ENCODE measurements at regions not wholly inside any gene's neighbourhood (a gene's known extent, or its start where the extent isn't known, plus 50 kb on each side); places are given as distances from the start of the nearest gene placed in this dataset.

DNA sequence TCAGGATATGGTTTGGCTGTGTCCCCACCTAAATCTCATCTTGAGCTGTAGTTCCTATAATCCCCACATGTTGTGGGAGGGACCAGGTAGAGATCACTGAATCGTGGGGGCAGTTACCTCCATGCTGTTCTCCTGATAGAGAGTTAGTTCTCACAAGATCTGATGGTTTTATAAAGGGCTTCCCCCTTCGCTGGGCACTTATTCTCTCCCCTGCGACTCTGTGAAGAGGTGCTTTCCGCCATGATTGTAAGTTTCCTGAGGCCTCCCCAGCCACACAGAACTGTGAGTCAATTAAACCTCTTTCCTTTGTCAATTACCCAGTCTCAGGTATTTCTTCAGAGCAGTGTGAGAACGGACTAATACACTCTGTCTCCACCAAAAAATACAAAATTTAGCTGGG, 291.9 kb downstream of the BCOR start:
- Histone ChIP-seq H3K4me1 (ENCODE audit: control insufficient read depth, low read depth, low read length) (no peaks in the 10 kb centered on the region), H3K4me2 (ENCODE audit: low read length) (no peak overlapping the region), H2BK120ac (ENCODE audit: low read depth, low read length) (no peak overlapping the region), H3K79me1 (ENCODE audit: low read length) (no peaks in the 10 kb centered on the region), H3K36me3 (ENCODE audit: control insufficient read depth, insufficient read depth, low read length) (no peaks in the 10 kb centered on the region), H3K27me3 (ENCODE audit: insufficient read depth, low read length, poor library complexity) (no peaks in the 10 kb centered on the region), H4K5ac (ENCODE audit: low read length) (no peak overlapping the region), H2BK15ac (replicated peaks; ENCODE audit: low read depth) (no peak overlapping the region), H3K56ac (ENCODE audit: low read length) (no peak overlapping the region), H3K18ac (ENCODE audit: low read length) (no peak overlapping the region), H3K4ac (ENCODE audit: low read depth, low read length) (no peak overlapping the region), H3K23ac (ENCODE audit: low read length) (no peak overlapping the region), H3K9ac (ENCODE audit: low read length) (no peak overlapping the region), H2AK5ac (ENCODE audit: low read length) (no peak overlapping the region), H4K8ac (ENCODE audit: low read depth, low read length) (no peak overlapping the region), H2BK5ac (ENCODE audit: low read length) (no peak overlapping the region), H3K4me3 (ENCODE audit: low read length) (no peak overlapping the region), H3K27ac (ENCODE audit: low read depth, low read length) (no peak overlapping the region), H3K79me2 (ENCODE audit: control insufficient read depth, insufficient read depth, low read length) (no peaks in the 10 kb centered on the region)
- WGBS (ENCODE audit: extremely low coverage, insufficient coverage, low lambda C conversion rate), result no CpG with 5 or more reads among the region's 5 CpGs
- no peak for DNase-seq

DNA sequence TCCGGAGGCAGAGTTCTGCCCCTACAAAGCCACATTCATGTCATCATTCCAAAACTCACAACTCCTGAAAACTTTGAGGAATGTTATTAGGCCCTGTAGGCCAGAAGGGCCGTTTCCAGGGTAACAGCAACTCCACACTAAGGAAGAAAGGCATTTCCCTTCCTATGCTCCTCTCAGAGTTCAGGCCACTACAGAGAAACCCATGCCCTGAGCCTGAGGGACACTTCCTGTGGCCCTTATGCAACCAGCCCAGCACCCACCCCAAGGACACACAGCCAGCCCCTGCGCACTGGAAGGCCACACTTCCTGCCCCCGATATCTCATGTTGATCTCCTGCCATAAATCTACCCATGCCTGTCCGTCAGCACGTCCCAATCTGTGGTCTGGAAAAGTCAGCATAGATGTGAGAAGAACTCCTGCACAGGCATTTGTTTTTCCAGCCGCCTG, 289.3 kb downstream of the BCOR start:
- no peaks in the 10 kb centered on the region for H3K27me3 ChIP-seq (ENCODE audit: insufficient read depth, low read length, poor library complexity)
- peak overlapping the region; percentile 64 for H3K4ac ChIP-seq (ENCODE audit: low read depth, low read length)
- H3K56ac ChIP-seq (ENCODE audit: low read length), result peak overlapping the region; percentile 49
- H3K4me1 ChIP-seq (ENCODE audit: control insufficient read depth, low read depth, low read length), result no peaks in the 10 kb centered on the region
- no peak overlapping the region for H3K4me2 ChIP-seq (ENCODE audit: low read length)
- no peaks in the 10 kb centered on the region for H3K36me3 ChIP-seq (ENCODE audit: control insufficient read depth, insufficient read depth, low read length)
- H4K8ac ChIP-seq (ENCODE audit: low read depth, low read length), result no peak overlapping the region
- H3K27ac ChIP-seq (ENCODE audit: low read depth, low read length), result no peak overlapping the region
- H3K18ac ChIP-seq (ENCODE audit: low read length), result peak overlapping the region; percentile 53
- H3K23ac ChIP-seq (ENCODE audit: low read length), result no peak overlapping the region
- peak; percentile 85 for DNase-seq
- no peak overlapping the region for H2BK120ac ChIP-seq (ENCODE audit: low read depth, low read length)
- H2BK15ac ChIP-seq (replicated peaks; ENCODE audit: low read depth), result no peak overlapping the region
- H3K79me2 ChIP-seq (ENCODE audit: control insufficient read depth, insufficient read depth, low read length), result no peaks in the 10 kb centered on the region
- H3K4me3 ChIP-seq (ENCODE audit: low read length), result no peak overlapping the region
- H4K5ac ChIP-seq (ENCODE audit: low read length), result no peak overlapping the region
- H3K9ac ChIP-seq (ENCODE audit: low read length), result no peak overlapping the region
- no CpG with 5 or more reads among the region's 7 CpGs for WGBS (ENCODE audit: extremely low coverage, insufficient coverage, low lambda C conversion rate)
- H2BK5ac ChIP-seq (ENCODE audit: low read length), result no peak overlapping the region
- H3K79me1 ChIP-seq (ENCODE audit: low read length), result no peaks in the 10 kb centered on the region
- no peak overlapping the region for H2AK5ac ChIP-seq (ENCODE audit: low read length)

DNA sequence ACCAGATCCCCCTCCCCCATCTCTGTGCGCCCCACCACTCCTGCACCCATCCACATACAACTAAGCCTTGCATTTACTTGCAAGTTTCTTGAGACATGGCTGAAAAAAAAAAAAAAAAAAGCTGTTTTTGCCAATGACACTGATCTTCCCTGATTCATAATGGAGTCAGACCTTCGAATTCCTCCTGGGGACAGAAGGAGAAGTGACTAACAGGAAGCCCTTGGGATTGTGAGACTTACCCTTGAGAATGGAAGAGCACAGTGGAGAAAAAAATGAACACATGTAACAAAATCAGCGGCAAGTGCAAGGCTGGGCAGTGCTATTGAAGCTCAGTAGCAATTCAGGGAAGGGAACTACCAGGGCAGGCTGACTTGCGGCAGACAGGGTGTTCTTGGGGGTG, 288.4 kb downstream of the BCOR start:
- Histone ChIP-seq H3K18ac (ENCODE audit: low read length) (peak overlapping the region; percentile 53), H3K9ac (ENCODE audit: low read length) (no peak overlapping the region), H2BK120ac (ENCODE audit: low read depth, low read length) (no peak overlapping the region), H3K79me1 (ENCODE audit: low read length) (no peaks in the 10 kb centered on the region), H3K27ac (ENCODE audit: low read depth, low read length) (no peak overlapping the region), H3K4me1 (ENCODE audit: control insufficient read depth, low read depth, low read length) (no peaks in the 10 kb centered on the region), H2AK5ac (ENCODE audit: low read length) (no peak overlapping the region), H3K4me3 (ENCODE audit: low read length) (no peak overlapping the region), H4K5ac (ENCODE audit: low read length) (no peak overlapping the region), H2BK15ac (replicated peaks; ENCODE audit: low read depth) (no peak overlapping the region), H3K56ac (ENCODE audit: low read length) (peak overlapping the region; percentile 15), H3K79me2 (ENCODE audit: control insufficient read depth, insufficient read depth, low read length) (no peaks in the 10 kb centered on the region), H3K23ac (ENCODE audit: low read length) (no peak overlapping the region), H2BK5ac (ENCODE audit: low read length) (no peak overlapping the region), H3K27me3 (ENCODE audit: insufficient read depth, low read length, poor library complexity) (no peaks in the 10 kb centered on the region), H3K36me3 (ENCODE audit: control insufficient read depth, insufficient read depth, low read length) (no peaks in the 10 kb centered on the region), H3K4ac (ENCODE audit: low read depth, low read length) (peak overlapping the region; percentile 64), H4K8ac (ENCODE audit: low read depth, low read length) (no peak overlapping the region), H3K4me2 (ENCODE audit: low read length) (no peak overlapping the region)
- DNase-seq, result no peak
- WGBS (ENCODE audit: extremely low coverage, insufficient coverage, low lambda C conversion rate), result no CpG with 5 or more reads among the region's 4 CpGs

DNA sequence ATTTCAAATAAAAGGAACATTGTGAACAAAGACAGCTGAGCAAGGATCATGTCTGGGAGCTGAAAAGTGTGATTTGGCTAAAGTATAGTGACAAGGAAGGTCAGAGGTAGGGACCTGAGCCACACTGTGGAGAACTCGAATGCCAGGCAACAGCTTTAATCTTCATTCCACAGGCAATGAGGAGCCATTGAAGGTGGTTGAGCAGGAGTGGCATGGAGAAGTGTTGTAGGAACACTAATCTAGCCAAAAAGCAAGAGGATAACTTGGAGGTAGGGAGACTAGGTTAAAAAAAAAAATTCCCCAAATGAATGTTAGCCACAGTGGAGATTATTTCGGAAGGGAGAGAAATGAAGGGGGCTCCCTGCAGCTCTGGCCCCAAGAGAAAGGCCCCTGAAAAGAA, 286.9 kb downstream of the BCOR start:
- Histone ChIP-seq H3K79me2 (ENCODE audit: control insufficient read depth, insufficient read depth, low read length) (no peaks in the 10 kb centered on the region), H3K4me3 (ENCODE audit: low read length) (no peak overlapping the region), H3K18ac (ENCODE audit: low read length) (no peak overlapping the region), H3K36me3 (ENCODE audit: control insufficient read depth, insufficient read depth, low read length) (no peaks in the 10 kb centered on the region), H4K8ac (ENCODE audit: low read depth, low read length) (no peak overlapping the region), H3K27ac (ENCODE audit: low read depth, low read length) (no peak overlapping the region), H3K4me2 (ENCODE audit: low read length) (no peak overlapping the region), H3K56ac (ENCODE audit: low read length) (no peak overlapping the region), H3K4ac (ENCODE audit: low read depth, low read length) (no peak overlapping the region), H3K27me3 (ENCODE audit: insufficient read depth, low read length, poor library complexity) (no peaks in the 10 kb centered on the region), H2BK5ac (ENCODE audit: low read length) (no peak overlapping the region), H3K23ac (ENCODE audit: low read length) (no peak overlapping the region), H2BK120ac (ENCODE audit: low read depth, low read length) (no peak overlapping the region), H3K79me1 (ENCODE audit: low read length) (no peaks in the 10 kb centered on the region), H3K4me1 (ENCODE audit: control insufficient read depth, low read depth, low read length) (peaks cover 2% of the 10 kb centered on the region), H4K5ac (ENCODE audit: low read length) (no peak overlapping the region), H3K9ac (ENCODE audit: low read length) (no peak overlapping the region), H2BK15ac (replicated peaks; ENCODE audit: low read depth) (no peak overlapping the region), H2AK5ac (ENCODE audit: low read length) (peak overlapping the region; percentile 65)
- WGBS (ENCODE audit: extremely low coverage, insufficient coverage, low lambda C conversion rate), result no CpG with 5 or more reads among the region's 2 CpGs
- DNase-seq, result no peak

DNA sequence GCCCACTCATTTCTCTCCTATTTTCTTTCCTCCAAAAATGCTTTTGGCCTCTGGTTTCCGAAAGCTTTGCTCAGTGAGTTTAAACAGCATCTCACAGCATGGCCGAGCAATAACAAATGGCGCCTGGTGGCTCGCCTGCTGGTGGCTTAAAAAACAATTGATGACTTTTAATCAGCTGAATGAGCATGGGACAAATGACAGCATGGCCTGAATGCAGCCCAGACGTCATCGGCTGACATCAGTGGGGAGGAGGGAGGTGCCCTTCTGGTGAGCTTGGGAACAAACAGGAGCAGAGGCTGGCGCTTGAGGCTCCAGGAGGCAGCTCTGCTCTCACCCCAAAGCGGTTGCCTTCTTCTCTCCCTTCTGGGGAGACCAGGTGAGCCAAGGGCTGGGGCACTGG, 286.4 kb downstream of the BCOR start:
- H3K4me1 ChIP-seq (ENCODE audit: control insufficient read depth, low read depth, low read length), result peaks cover 6% of the 10 kb centered on the region
- WGBS (ENCODE audit: extremely low coverage, insufficient coverage, low lambda C conversion rate), result no CpG with 5 or more reads among the region's 8 CpGs

DNA sequence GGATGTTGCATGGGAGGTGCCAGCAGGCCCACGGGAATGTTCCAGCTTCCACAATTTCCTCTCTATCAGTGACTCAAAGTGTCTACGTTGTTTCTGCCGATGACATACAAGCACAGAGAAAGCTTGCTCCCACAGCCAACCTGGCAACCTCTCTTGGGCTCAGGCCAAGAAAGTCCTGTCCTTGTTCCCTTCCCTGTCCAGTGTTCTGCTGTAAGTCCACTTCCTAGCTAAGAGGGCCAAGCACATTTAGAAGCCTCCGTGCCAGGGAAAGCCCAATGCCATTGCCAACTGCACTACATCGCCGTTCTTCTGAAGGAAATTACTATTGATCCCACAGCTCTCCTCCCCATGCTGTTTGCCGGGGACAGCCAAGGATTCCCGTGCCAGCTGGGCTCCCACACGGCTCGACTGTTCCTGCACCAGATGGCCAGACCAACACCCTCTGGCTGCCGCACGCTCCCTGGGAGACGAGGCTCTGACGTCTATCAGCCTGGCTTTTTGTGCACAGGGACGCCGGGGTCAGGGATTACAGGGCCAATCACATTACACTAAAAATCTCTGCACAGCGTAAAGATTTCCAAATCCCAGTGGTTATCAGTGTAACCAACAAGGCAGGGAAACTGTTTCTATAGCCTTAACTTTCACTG, 284.0 kb downstream of the BCOR start:
- H3K56ac ChIP-seq (ENCODE audit: low read length), result peak overlapping the region; percentile 60
- H3K79me1 ChIP-seq (ENCODE audit: low read length), result no peaks in the 10 kb centered on the region
- H3K4me3 ChIP-seq (ENCODE audit: low read length), result no peak overlapping the region
- no peaks in the 10 kb centered on the region for H3K27me3 ChIP-seq (ENCODE audit: insufficient read depth, low read length, poor library complexity)
- H3K27ac ChIP-seq (ENCODE audit: low read depth, low read length), result no peak overlapping the region
- no peaks in the 10 kb centered on the region for H3K36me3 ChIP-seq (ENCODE audit: control insufficient read depth, insufficient read depth, low read length)
- H2BK15ac ChIP-seq (replicated peaks; ENCODE audit: low read depth), result no peak overlapping the region
- no peak for DNase-seq
- WGBS (ENCODE audit: extremely low coverage, insufficient coverage, low lambda C conversion rate), result no CpG with 5 or more reads among the region's 17 CpGs
- H3K4me1 ChIP-seq (ENCODE audit: control insufficient read depth, low read depth, low read length), result peaks cover 14% of the 10 kb centered on the region
- no peak overlapping the region for H3K9ac ChIP-seq (ENCODE audit: low read length)
- no peak overlapping the region for H3K23ac ChIP-seq (ENCODE audit: low read length)
- H2BK5ac ChIP-seq (ENCODE audit: low read length), result no peak overlapping the region
- no peak overlapping the region for H4K5ac ChIP-seq (ENCODE audit: low read length)
- no peak overlapping the region for H4K8ac ChIP-seq (ENCODE audit: low read depth, low read length)
- H2AK5ac ChIP-seq (ENCODE audit: low read length), result no peak overlapping the region
- H3K4ac ChIP-seq (ENCODE audit: low read depth, low read length), result no peak overlapping the region
- no peak overlapping the region for H3K18ac ChIP-seq (ENCODE audit: low read length)
- no peaks in the 10 kb centered on the region for H3K79me2 ChIP-seq (ENCODE audit: control insufficient read depth, insufficient read depth, low read length)
- H3K4me2 ChIP-seq (ENCODE audit: low read length), result no peak overlapping the region
- no peak overlapping the region for H2BK120ac ChIP-seq (ENCODE audit: low read depth, low read length)

More for the DNA sequence above, 286.4 kb downstream of the BCOR start:
- Histone ChIP-seq H4K5ac (ENCODE audit: low read length) (no peak overlapping the region), H3K56ac (ENCODE audit: low read length) (no peak overlapping the region), H3K4me3 (ENCODE audit: low read length) (no peak overlapping the region), H3K36me3 (ENCODE audit: control insufficient read depth, insufficient read depth, low read length) (no peaks in the 10 kb centered on the region), H3K79me1 (ENCODE audit: low read length) (no peaks in the 10 kb centered on the region), H3K27me3 (ENCODE audit: insufficient read depth, low read length, poor library complexity) (no peaks in the 10 kb centered on the region), H3K27ac (ENCODE audit: low read depth, low read length) (no peak overlapping the region), H3K4me2 (ENCODE audit: low read length) (no peak overlapping the region), H3K79me2 (ENCODE audit: control insufficient read depth, insufficient read depth, low read length) (no peaks in the 10 kb centered on the region), H3K9ac (ENCODE audit: low read length) (no peak overlapping the region), H2AK5ac (ENCODE audit: low read length) (no peak overlapping the region), H2BK15ac (replicated peaks; ENCODE audit: low read depth) (no peak overlapping the region), H2BK120ac (ENCODE audit: low read depth, low read length) (no peak overlapping the region), H3K18ac (ENCODE audit: low read length) (no peak overlapping the region), H3K4ac (ENCODE audit: low read depth, low read length) (no peak overlapping the region), H3K23ac (ENCODE audit: low read length) (no peak overlapping the region), H4K8ac (ENCODE audit: low read depth, low read length) (no peak overlapping the region), H2BK5ac (ENCODE audit: low read length) (no peak overlapping the region)
- DNase-seq, result peak; percentile 59
